IMR-90 (cell line): ENCODE measurements at regions not wholly inside any gene's neighbourhood (a gene's known extent, or its start where the extent isn't known, plus 50 kb on each side); places are given as distances from the start of the nearest gene placed in this dataset.

ENCODE experiments used
- ATAC-seq: fragments of 200-7000 bp; cut with Tn5 transposase; 2 replicates; pipeline ENCODE4 v1.9.1; 2020; ENCODE audit warnings: low read depth, mild to moderate bottlenecking, moderate library complexity
- BruUV-seq: library from RNA; stranded (reverse); fragments of 400-500 nt; replicated peaks from 2 replicates; lab custom pipeline; 2021; lab: Mats Ljungman, UMichigan
- CTCF ChIA-PET: fragments of 300-600 bp; formaldehyde crosslinking; extraction: SDS; loops from one replicate; lab custom pipeline; 2021; ENCODE audit warnings: antibody characterized with exemption; lab: Yijun Ruan, JAX
- POLR2A ChIA-PET: fragments of 300-600 bp; sonication (Branson Sonifier 250); formaldehyde crosslinking; loops from one replicate; lab custom pipeline; 2022; ENCODE audit warnings: antibody characterized with exemption; ENCODE audit not compliant: unreplicated experiment; lab: Charles Lee
- DNase-seq: peaks from one replicate; pipeline ENCODE4 v3.0.0; 2013
- H2AFZ ChIP-seq: replicated peaks from 2 replicates; pipeline ENCODE3; 2013; ENCODE audit warnings: low read length, mild to moderate bottlenecking; ENCODE audit not compliant: poor library complexity
- H2AK5ac ChIP-seq: 2 replicates; pipeline ENCODE4 v1.6.1; 2013; ENCODE audit warnings: low read depth, low read length, inconsistent platforms
- H2AK9ac ChIP-seq: replicated peaks from 2 replicates; pipeline ENCODE3; 2013; ENCODE audit warnings: mild to moderate bottlenecking, low read depth, low read length, moderate library complexity; ENCODE audit not compliant: poor library complexity
- H2BK120ac ChIP-seq: 2 replicates; pipeline ENCODE4 v1.6.1; 2013; ENCODE audit warnings: low read depth, low read length, inconsistent platforms
- H2BK15ac ChIP-seq: 3 replicates; pipeline ENCODE4 v1.6.1; 2013; ENCODE audit warnings: low read depth, low read length, inconsistent platforms
- H2BK20ac ChIP-seq: 2 replicates; pipeline ENCODE4 v1.6.1; 2013; ENCODE audit warnings: low read depth, mild to moderate bottlenecking, inconsistent platforms, low read length, moderate library complexity
- H2BK5ac ChIP-seq: 2 replicates; pipeline ENCODE4 v1.6.1; 2013; ENCODE audit warnings: mild to moderate bottlenecking, low read depth, low read length, inconsistent platforms; ENCODE audit not compliant: poor library complexity, severe bottlenecking
- H3K14ac ChIP-seq: replicated peaks from 2 replicates; pipeline ENCODE4 v1.6.1; 2013; ENCODE audit warnings: low read depth, low read length, inconsistent platforms
- H3K18ac ChIP-seq: 2 replicates; pipeline ENCODE4 v1.6.1; 2013; ENCODE audit warnings: low read depth, low read length, control low read depth
- H3K23ac ChIP-seq: 2 replicates; pipeline ENCODE4 v1.6.1; 2013; ENCODE audit warnings: low read depth, low read length, inconsistent platforms
- H3K27ac ChIP-seq: 2 replicates; pipeline ENCODE4 v1.5.1; 2013; ENCODE audit warnings: mild to moderate bottlenecking, control low read depth, low read length; ENCODE audit not compliant: insufficient read depth
- H3K27me3 ChIP-seq: 2 replicates; pipeline ENCODE4 v1.6.1; 2013; ENCODE audit warnings: low read length; ENCODE audit not compliant: control insufficient read depth, insufficient read depth
- H3K36me3 ChIP-seq: 2 replicates; pipeline ENCODE4 v1.6.1; 2013; ENCODE audit warnings: low read length, mixed read lengths; ENCODE audit not compliant: control insufficient read depth, insufficient read depth
- H3K4ac ChIP-seq: 2 replicates; pipeline ENCODE4 v1.6.1; 2013; ENCODE audit warnings: low read depth, low read length, inconsistent platforms
- H3K4me1 ChIP-seq: 2 replicates; pipeline ENCODE4 v1.6.1; 2013; ENCODE audit warnings: low read length, mixed read lengths; ENCODE audit not compliant: control insufficient read depth, insufficient read depth
- H3K4me2 ChIP-seq: 2 replicates; pipeline ENCODE4 v1.6.1; 2013; ENCODE audit warnings: low read depth, mild to moderate bottlenecking, control low read depth, low read length, moderate library complexity
- H3K4me3 ChIP-seq: 2 replicates; pipeline ENCODE4 v1.5.1; 2013; ENCODE audit warnings: low read depth, mild to moderate bottlenecking, control low read depth, low read length, moderate library complexity; ENCODE audit not compliant: insufficient read depth
- H3K56ac ChIP-seq: 2 replicates; pipeline ENCODE4 v1.6.1; 2013; ENCODE audit warnings: low read length, inconsistent platforms; ENCODE audit not compliant: insufficient read depth; ENCODE audit errors: extremely low read depth
- H3K79me1 ChIP-seq, 2 experiments: 2 replicates each; pipeline ENCODE4 v1.6.1; 2013; ENCODE audit warnings: low read length in 2 of 2, inconsistent platforms in 1 of 2, low read depth in 1 of 2
- H3K9ac ChIP-seq: 2 replicates; pipeline ENCODE4 v1.6.1; 2013; ENCODE audit warnings: low read depth, low read length, control low read depth
- H3K9me1 ChIP-seq: 2 replicates; pipeline ENCODE4 v1.6.1; 2013; ENCODE audit warnings: low read length, inconsistent platforms; ENCODE audit not compliant: insufficient read depth
- H3K9me3 ChIP-seq: 2 replicates; pipeline ENCODE4 v1.6.1; 2013; ENCODE audit warnings: low read length; ENCODE audit not compliant: control insufficient read depth, insufficient read depth
- H4K20me1 ChIP-seq: 2 replicates; pipeline ENCODE4 v1.6.1; 2013; ENCODE audit warnings: low read length, inconsistent platforms; ENCODE audit not compliant: insufficient read depth
- H4K5ac ChIP-seq: 2 replicates; pipeline ENCODE4 v1.6.1; 2013; ENCODE audit warnings: mild to moderate bottlenecking, low read depth, low read length, control low read depth
- H4K8ac ChIP-seq, 2 experiments: 2 replicates each; pipeline ENCODE4 v1.6.1; 2013; ENCODE audit warnings: low read depth in 2 of 2, low read length in 2 of 2, control low read depth in 1 of 2, inconsistent platforms in 1 of 2
- H4K91ac ChIP-seq: 2 replicates; pipeline ENCODE4 v1.6.1; 2013; ENCODE audit warnings: low read depth, low read length, inconsistent platforms; ENCODE audit not compliant: insufficient read depth
- CHD1 ChIP-seq: IDR thresholded peaks from 2 replicates; pipeline ENCODE4 v1.6.1; 2012; ENCODE audit warnings: low read depth, low read length, improper control_type of control experiment
- RAD21 ChIP-seq: IDR thresholded peaks from 2 replicates; pipeline ENCODE4 v1.6.1; 2012; ENCODE audit warnings: low read length, improper control_type of control experiment
- dilution Hi-C: fragments of 300-500 bp; cut with HindIII; formaldehyde crosslinking; loops from one replicate; pipeline ENCODE4 v1.14.3; 2018; ENCODE audit warnings: low sequenced_read_pairs; ENCODE audit not compliant: unreplicated experiment
- in situ Hi-C: fragments of 300-500 bp; cut with MboI; formaldehyde crosslinking; loops from 3 replicates; pipeline ENCODE4 v1.14.3; 2019; ENCODE audit warnings: low sequenced_read_pairs, inconsistent platforms, mixed read lengths
- intact Hi-C: fragments of 100-400 bp; cut with micrococcal nuclease; formaldehyde crosslinking; loops from 2 replicates; pipeline ENCODE4 v1.10.0; 2022

DNA sequence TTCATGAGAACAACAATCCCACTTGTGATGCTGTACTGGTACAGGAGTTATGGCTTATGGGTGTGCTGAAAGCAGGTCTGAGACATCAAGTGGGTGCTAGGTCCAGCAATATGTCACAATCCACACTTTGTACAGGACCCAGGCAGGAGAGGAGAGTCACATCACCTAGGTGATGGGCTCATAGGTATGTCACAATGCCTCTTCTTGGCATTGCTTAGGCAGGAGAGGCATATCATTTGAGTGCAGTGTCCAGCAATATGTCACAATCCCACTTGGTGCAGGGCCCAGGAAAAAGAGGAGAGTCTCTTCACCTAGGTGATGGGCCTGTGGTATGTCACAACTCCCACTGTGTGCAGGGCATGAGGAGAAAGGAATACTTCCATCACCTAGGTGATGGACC, 2110.0 kb downstream of the TP53TG3F start:
- Histone ChIP-seq H3K4me1 (no peaks in the 10 kb centered on the region), H3K9me1 (no peaks in the 10 kb centered on the region), H3K23ac (no peak overlapping the region), H3K56ac (no peak overlapping the region), H3K4me3 (no peak overlapping the region), H4K8ac (no peak overlapping the region), H2AK9ac (no peak overlapping the region), H3K9ac (no peak overlapping the region), H3K4me2 (no peak overlapping the region), H3K4ac (no peak overlapping the region), H3K14ac (no peak overlapping the region), H3K9me3 (peaks cover 31% of the 10 kb centered on the region), H3K18ac (no peak overlapping the region), H3K36me3 (no peaks in the 10 kb centered on the region), H2BK20ac (no peak overlapping the region), H2BK120ac (no peak overlapping the region), H4K91ac (no peak overlapping the region), H2AK5ac (no peak overlapping the region), H2BK5ac (no peak overlapping the region), H3K27me3 (no peaks in the 10 kb centered on the region), H2AFZ (no peak overlapping the region), H2BK15ac (no peak overlapping the region), H4K20me1 (no peaks in the 10 kb centered on the region), H3K79me1 (no peaks in the 10 kb centered on the region), H3K27ac (no peak overlapping the region), H4K5ac (no peak overlapping the region)
- DNase-seq (no peak), ATAC-seq (no peak)
- dilution Hi-C loops (no loop called here), intact Hi-C loops (no loop called here), in situ Hi-C loops (no loop called here)
- ChIA-PET CTCF (no interaction called here), POLR2A (no interaction called here)
- BruUV-seq: no TSS peak
- TF ChIP-seq RAD21: no peak
- TF ChIP-seq CHD1: no peak
